Kidney (tissue), 13 donors: ENCODE measurements at regions not wholly inside any gene's neighbourhood (a gene's known extent, or its start where the extent isn't known, plus 50 kb on each side); places are given as distances from the start of the nearest gene placed in this dataset.

Source experiments
- DNase-seq, 5 donors: peaks; one replicate each; pipeline ENCODE4 v3.0.0-alpha.2; 2013 to 2020
- FAIRE-seq: peaks from 2 replicates; lab custom pipeline; 2012; peaks lifted over from hg19 to GRCh38; lab: Jason Lieb, UNC
- H3K27ac ChIP-seq, 2 donors: one replicate each; pipeline ENCODE4 v1.7.0; 2013; ENCODE audit warnings: low read depth in 2 of 2, low read length in 2 of 2, inconsistent platforms in 1 of 2
- H3K27me3 ChIP-seq: one replicate; pipeline ENCODE4 v1.7.1; 2013; ENCODE audit warnings: low read length, inconsistent platforms; ENCODE audit not compliant: control insufficient read depth, insufficient read depth
- H3K36me3 ChIP-seq, 3 donors: one replicate each; pipeline versions ENCODE4 v1.7.0 to v1.7.1; 2013; ENCODE audit warnings: low read length in 3 of 3, control low read depth in 1 of 3, inconsistent platforms in 1 of 3; ENCODE audit not compliant: insufficient read depth in 3 of 3, control insufficient read depth in 2 of 3
- H3K4me1 ChIP-seq, 3 donors: one replicate each; pipeline versions ENCODE4 v1.7.0 to v1.7.1; 2013; ENCODE audit warnings: low read length in 3 of 3, inconsistent platforms in 1 of 3, low read depth in 1 of 3; ENCODE audit not compliant: control insufficient read depth in 2 of 3, insufficient read depth in 2 of 3
- H3K4me3 ChIP-seq, 3 donors: one replicate each; pipeline versions ENCODE4 v1.7.0 to v1.8.1; 2013; ENCODE audit warnings: low read length in 3 of 3, control low read depth in 1 of 3, inconsistent platforms in 1 of 3
- H3K9ac ChIP-seq, 3 donors: one replicate each; pipeline versions ENCODE4 v1.7.0 to v1.7.1; 2013; ENCODE audit warnings: low read length in 3 of 3, control low read depth in 1 of 3, inconsistent platforms in 1 of 3
- H3K9me3 ChIP-seq, 3 donors: one replicate each; pipeline versions ENCODE4 v1.7.0 to v1.7.1; 2013; ENCODE audit warnings: low read length in 3 of 3, control low read depth in 1 of 3, inconsistent platforms in 1 of 3; ENCODE audit not compliant: control insufficient read depth in 2 of 3, insufficient read depth in 1 of 3
- intact Hi-C: fragments of 100-400 bp; cut with DNase I; formaldehyde crosslinking; loops from one replicate; pipeline ENCODE4 v1.11.1; 2022
- TF ChIP-seq, protein P1 (sequence below): IDR thresholded peaks from 3 replicates; pipeline ENCODE4 v1.5.1; 2012; ENCODE audit warnings: mild to moderate bottlenecking, moderate library complexity, borderline replicate concordance; ENCODE audit not compliant: insufficient read depth; ENCODE audit errors: extremely low read depth
- donor health status: control.
- donor health status: control.
- donor health status: control.
- donor health status: control.
- donor health status: control.
- donor health status: DM: yes; HTN: yes; CAD: no.
- donor health status: Normal renal cell carcinoma (clear cell type).

DNA sequence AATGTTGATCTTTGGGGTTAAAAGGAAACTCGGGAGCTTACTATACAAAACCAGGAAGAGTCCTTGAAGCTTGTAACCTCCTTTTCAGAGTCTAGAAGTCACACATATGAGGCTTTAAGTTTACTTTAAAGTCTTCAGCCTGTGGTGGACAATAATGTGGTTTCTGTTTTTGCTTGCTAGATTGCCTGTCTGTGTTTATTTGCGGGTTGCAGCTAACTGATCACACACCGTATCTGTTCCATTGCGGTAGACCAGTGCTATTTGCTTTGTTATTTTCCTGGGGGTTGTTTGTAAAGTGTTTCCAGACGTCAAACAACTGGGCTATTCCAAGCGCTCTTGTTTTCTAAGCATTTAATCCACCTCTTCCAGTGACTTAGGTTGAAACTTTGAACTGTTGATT, 143.0 kb upstream of the GYPA start:
- H3K4me3 ChIP-seq = no peak overlapping the region
- H3K27me3 ChIP-seq = no peaks in the 10 kb centered on the region
- FAIRE-seq (no peak), DNase-seq (no peak)
- no peaks in the 10 kb centered on the region for H3K36me3 ChIP-seq
- no peak overlapping the region for H3K9ac ChIP-seq
- no peaks in the 10 kb centered on the region for H3K9me3 ChIP-seq
- TF ChIP-seq, protein P1, sequence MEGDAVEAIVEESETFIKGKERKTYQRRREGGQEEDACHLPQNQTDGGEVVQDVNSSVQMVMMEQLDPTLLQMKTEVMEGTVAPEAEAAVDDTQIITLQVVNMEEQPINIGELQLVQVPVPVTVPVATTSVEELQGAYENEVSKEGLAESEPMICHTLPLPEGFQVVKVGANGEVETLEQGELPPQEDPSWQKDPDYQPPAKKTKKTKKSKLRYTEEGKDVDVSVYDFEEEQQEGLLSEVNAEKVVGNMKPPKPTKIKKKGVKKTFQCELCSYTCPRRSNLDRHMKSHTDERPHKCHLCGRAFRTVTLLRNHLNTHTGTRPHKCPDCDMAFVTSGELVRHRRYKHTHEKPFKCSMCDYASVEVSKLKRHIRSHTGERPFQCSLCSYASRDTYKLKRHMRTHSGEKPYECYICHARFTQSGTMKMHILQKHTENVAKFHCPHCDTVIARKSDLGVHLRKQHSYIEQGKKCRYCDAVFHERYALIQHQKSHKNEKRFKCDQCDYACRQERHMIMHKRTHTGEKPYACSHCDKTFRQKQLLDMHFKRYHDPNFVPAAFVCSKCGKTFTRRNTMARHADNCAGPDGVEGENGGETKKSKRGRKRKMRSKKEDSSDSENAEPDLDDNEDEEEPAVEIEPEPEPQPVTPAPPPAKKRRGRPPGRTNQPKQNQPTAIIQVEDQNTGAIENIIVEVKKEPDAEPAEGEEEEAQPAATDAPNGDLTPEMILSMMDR = no peak
- H3K4me1 ChIP-seq = no peaks in the 10 kb centered on the region
- intact Hi-C loops = no loop called here
- H3K27ac ChIP-seq = no peak overlapping the region

DNA sequence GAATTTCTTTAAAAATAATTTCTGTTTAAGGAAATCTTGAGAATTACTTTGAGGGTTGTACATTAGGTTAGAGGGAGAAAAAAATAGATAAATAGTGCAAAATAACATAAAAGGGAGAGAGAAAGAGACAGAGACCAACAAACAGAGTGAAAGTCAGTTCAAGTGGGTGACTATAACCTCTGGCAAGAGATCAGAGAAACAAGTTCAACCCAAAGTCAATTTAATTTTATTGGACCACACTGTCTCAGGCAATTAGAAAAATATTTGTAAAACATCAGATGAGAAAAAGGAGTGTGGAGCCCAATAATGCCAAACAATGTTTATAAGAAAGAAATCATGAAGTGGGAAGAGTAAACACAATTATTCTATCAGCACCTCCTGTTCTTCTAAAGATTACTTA, 143.5 kb upstream of the GYPA start:
- Histone ChIP-seq H3K4me1 (no peaks in the 10 kb centered on the region), H3K27ac (no peak overlapping the region), H3K9me3 (no peaks in the 10 kb centered on the region), H3K27me3 (no peaks in the 10 kb centered on the region), H3K36me3 (no peaks in the 10 kb centered on the region), H3K4me3 (no peak overlapping the region), H3K9ac (no peak overlapping the region)
- TF ChIP-seq, protein P1 = no peak
- intact Hi-C loops = no loop called here
- DNase-seq = no peak
- no peak for FAIRE-seq

DNA sequence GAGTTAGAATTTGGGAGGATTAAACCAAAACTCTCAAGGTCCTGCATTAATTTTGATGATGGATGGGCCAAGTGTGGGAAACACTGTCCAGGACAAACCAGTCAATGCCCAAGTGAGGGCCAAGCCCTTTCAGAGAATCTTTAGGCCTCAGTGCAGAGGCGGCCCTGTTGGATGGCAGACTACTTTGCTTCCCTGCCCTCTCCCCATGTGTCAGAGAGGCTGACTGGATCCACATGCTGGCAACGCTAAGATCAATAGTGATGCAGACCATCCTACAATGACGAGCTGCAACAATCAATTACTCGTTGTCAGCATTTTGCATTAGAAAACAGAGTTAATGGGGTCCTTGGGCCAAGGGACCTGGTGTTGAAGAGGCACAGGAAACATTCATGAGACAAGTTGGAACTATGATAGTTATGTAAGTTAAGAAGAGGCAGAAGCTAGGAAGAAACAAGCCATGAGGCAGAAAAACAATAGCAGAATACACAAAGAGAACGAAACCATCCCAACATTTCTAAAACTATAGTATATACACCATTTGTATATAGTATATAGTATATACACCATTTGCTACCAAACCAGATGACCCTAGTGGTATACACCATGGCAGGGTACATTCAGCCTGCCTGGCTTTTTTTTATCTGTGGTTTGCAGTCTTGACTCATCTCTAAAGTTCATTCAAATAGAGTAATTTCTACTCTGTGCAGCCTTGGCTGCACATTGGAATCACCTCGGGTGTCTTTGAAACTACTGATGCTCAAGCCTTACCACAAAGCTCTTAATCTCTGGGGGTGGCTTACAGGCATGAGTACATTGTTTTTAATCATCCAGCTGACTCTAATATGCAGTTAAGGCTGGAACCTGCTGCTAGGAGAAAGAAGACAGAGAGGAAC, 147.7 kb upstream of the GYPA start:
- Histone ChIP-seq H3K9ac (no peak overlapping the region), H3K4me3 (no peak overlapping the region), H3K27ac (no peak overlapping the region), H3K27me3 (no peaks in the 10 kb centered on the region), H3K36me3 (no peaks in the 10 kb centered on the region), H3K4me1 (no peaks in the 10 kb centered on the region), H3K9me3 (no peaks in the 10 kb centered on the region)
- TF ChIP-seq, protein P1 = no peak
- DNase-seq = no peak
- no peak for FAIRE-seq
- intact Hi-C loops = no loop called here
